Glomerular visceral epithelial cell (primary cell): ENCODE measurements at regions not wholly inside any gene's neighbourhood (a gene's known extent, or its start where the extent isn't known, plus 50 kb on each side); places are given as distances from the start of the nearest gene placed in this dataset.
A peak's percentile ranks its signal among the peaks of the same experiment; 100 is the strongest.

Source experiments
- DNase-seq: peaks from one replicate; pipeline ENCODE4 v3.0.0-alpha.2; 2016; ENCODE audit errors: extremely low spot score

- DNase-seq, result no peak
Observed at GRCh38 chr1:191151321-191151807, 673.7 kb upstream of the BRINP3 start.

GRCh38 chr1:191152776-191153175, 675.1 kb upstream of the BRINP3 start:
- DNase-seq, result no peak

GRCh38 chr1:191155178-191155577, 677.5 kb upstream of the BRINP3 start:
- no peak for DNase-seq

- DNase-seq, result no peak
Observed at GRCh38 chr1:191160837-191161236, 683.2 kb upstream of the BRINP3 start.

GRCh38 chr1:191162762-191163161, 685.1 kb upstream of the BRINP3 start:
- no peak for DNase-seq

- no peak for DNase-seq
Observed at GRCh38 chr1:191163621-191164020, 686.0 kb upstream of the BRINP3 start.

GRCh38 chr1:191174298-191174697, 696.6 kb upstream of the BRINP3 start:
- DNase-seq, result no peak

GRCh38 chr1:191176131-191176530, 698.5 kb upstream of the BRINP3 start:
- DNase-seq, result no peak

- DNase-seq, result peak; percentile 2
Observed at GRCh38 chr1:191206513-191207207, 729.0 kb upstream of the BRINP3 start.

- DNase-seq, result no peak
Observed at GRCh38 chr1:191222206-191222605, 744.5 kb upstream of the BRINP3 start.

- DNase-seq, result no peak
Observed at GRCh38 chr1:191240925-191241324, 763.3 kb upstream of the BRINP3 start.

GRCh38 chr1:191255354-191256054, 777.8 kb upstream of the BRINP3 start:
- no peak for DNase-seq

- no peak for DNase-seq
Observed at GRCh38 chr1:191256917-191257316, 779.3 kb upstream of the BRINP3 start.

GRCh38 chr1:191260056-191260455, 782.4 kb upstream of the BRINP3 start:
- DNase-seq, result no peak

GRCh38 chr1:191261111-191261510, 783.4 kb upstream of the BRINP3 start:
- DNase-seq, result no peak

- no peak for DNase-seq
Observed at GRCh38 chr1:191279266-191279800, 801.7 kb upstream of the BRINP3 start.

GRCh38 chr1:191284175-191284574, 806.5 kb upstream of the BRINP3 start:
- DNase-seq, result no peak

GRCh38 chr1:191290441-191290840, 812.8 kb upstream of the BRINP3 start:
- DNase-seq, result peak; percentile 28

GRCh38 chr1:191305370-191305769, 827.7 kb upstream of the BRINP3 start:
- DNase-seq, result no peak

GRCh38 chr1:191306916-191307315, 829.3 kb upstream of the BRINP3 start:
- DNase-seq, result no peak

GRCh38 chr1:191320062-191320461, 838.2 kb upstream of the RGS18 start:
- DNase-seq, result peak; percentile 2

GRCh38 chr1:191327868-191328267, 830.4 kb upstream of the RGS18 start:
- DNase-seq, result no peak

GRCh38 chr1:191343816-191344215, 814.4 kb upstream of the RGS18 start:
- DNase-seq, result no peak
